ENCODE measurements at regions not wholly inside any gene's neighbourhood (a gene's known extent, or its start where the extent isn't known, plus 50 kb on each side); places are given as distances from the start of the nearest gene placed in this dataset.

DNA sequence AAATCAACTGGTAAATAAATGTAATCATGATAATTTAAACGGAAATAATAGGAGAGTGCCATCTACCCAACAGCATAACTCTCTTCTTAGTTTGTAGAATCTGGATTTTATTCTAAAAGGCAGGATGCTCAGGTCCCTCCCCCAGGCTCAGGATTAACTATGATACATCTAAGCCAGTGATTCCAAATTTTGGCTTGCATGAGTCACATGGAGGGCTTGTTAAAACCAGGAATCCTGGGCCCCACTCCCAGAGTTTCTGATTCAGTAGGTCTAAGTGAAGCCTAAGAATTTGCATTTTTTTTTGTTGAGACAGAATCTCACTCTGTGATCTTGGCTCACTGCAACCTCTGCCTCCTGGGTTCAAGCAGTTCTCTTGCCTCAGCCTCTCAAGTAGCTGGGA, 62.3 kb upstream of the ZFR start:
- Histone ChIP-seq H4K20me1 (ENCODE audit: insufficient read depth) (no peaks in the 10 kb centered on the region), H3K9me2 (ENCODE audit: insufficient read depth) (no peaks in the 10 kb centered on the region), H3K4me1 (ENCODE audit: control insufficient read depth in 1 of 2, insufficient read depth in 2 of 2, low read length in 2 of 2) (no peaks in the 10 kb centered on the region), H3K9me3 (ENCODE audit: control insufficient read depth in 1 of 2, insufficient read depth in 1 of 2, low read depth in 1 of 2, low read length in 2 of 2) (no peaks in the 10 kb centered on the region), H3K36me3 (ENCODE audit: control insufficient read depth in 1 of 2, insufficient read depth in 2 of 2, low read length in 2 of 2) (no peaks in the 10 kb centered on the region), H2AFZ (ENCODE audit: low read depth, low read length, poor library complexity, severe bottlenecking) (no peak overlapping the region), H3K9ac (ENCODE audit: low read length) (no peak overlapping the region), H3K79me2 (ENCODE audit: insufficient read depth, low read length) (no peaks in the 10 kb centered on the region), H3K4me3 (replicated peaks in 1 of 2; ENCODE audit: low read depth in 1 of 2, low read length in 2 of 2) (no peak overlapping the region), H3K27ac (ENCODE audit: low read depth, low read length) (no peak overlapping the region), H3K27me3 (ENCODE audit: insufficient read depth, low read length) (peaks cover 17% of the 10 kb centered on the region), H3K4me2 (ENCODE audit: low read length) (no peak overlapping the region)
- CTCF ChIA-PET: interaction anchor here (1.3 kb wide), 1 partner anchor 83 kb away, joined by 3 read pairs; no protein-coding TSS in a partner anchor
- no TSS peak for BruUV-seq (replicated peaks)
- intact Hi-C loops (cut with micrococcal nuclease): no loop called here
- RAD21 ChIA-PET (ENCODE audit: low non-redundant PET in 1 of 2, low total read pairs in 2 of 2, uncharacterized antibody in 2 of 2, unreplicated experiment in 2 of 2): no interaction called here
- no peak for ATAC-seq
- POLR2A ChIA-PET: no interaction called here
- TF ChIP-seq SIN3A (IDR thresholded peaks at IDR 0.05; ENCODE audit: low read depth) (no peak), FOSL1 (IDR thresholded peaks at IDR 0.05; ENCODE audit: low read depth) (no peak), POLR2AphosphoS5 (IDR thresholded peaks at IDR 0.05; ENCODE audit: low read depth, low read length) (no peak), TCF7L2 (IDR thresholded peaks at IDR 0.05; ENCODE audit: borderline replicate concordance, extremely low read depth, insufficient read depth, insufficient read length) (no peak), CBX3 (IDR thresholded peaks at IDR 0.05; ENCODE audit: low read depth) (no peak), EZH2 (IDR thresholded peaks at IDR 0.05) (no peak), SP1 (IDR thresholded peaks at IDR 0.05; ENCODE audit: low read depth) (no peak), EZH2phosphoT487 (IDR thresholded peaks at IDR 0.05; ENCODE audit: borderline replicate concordance) (no peak)
- no peak for DNase-seq (ENCODE audit: low read depth, low spot score)

- intact Hi-C loops (cut with micrococcal nuclease): no loop called here
- Histone ChIP-seq H3K27ac (ENCODE audit: low read depth, low read length) (no peak overlapping the region), H3K4me3 (replicated peaks in 1 of 2; ENCODE audit: low read depth in 1 of 2, low read length in 2 of 2) (no peak overlapping the region), H3K9me3 (ENCODE audit: control insufficient read depth in 1 of 2, insufficient read depth in 1 of 2, low read depth in 1 of 2, low read length in 2 of 2) (no peaks in the 10 kb centered on the region), H3K9me2 (ENCODE audit: insufficient read depth) (no peaks in the 10 kb centered on the region), H2AFZ (ENCODE audit: low read depth, low read length, poor library complexity, severe bottlenecking) (no peak overlapping the region), H3K36me3 (ENCODE audit: control insufficient read depth in 1 of 2, insufficient read depth in 2 of 2, low read length in 2 of 2) (no peaks in the 10 kb centered on the region), H3K4me1 (ENCODE audit: control insufficient read depth in 1 of 2, insufficient read depth in 2 of 2, low read length in 2 of 2) (no peaks in the 10 kb centered on the region), H3K79me2 (ENCODE audit: insufficient read depth, low read length) (no peaks in the 10 kb centered on the region), H3K4me2 (ENCODE audit: low read length) (no peak overlapping the region), H3K27me3 (ENCODE audit: insufficient read depth, low read length) (peaks cover 23% of the 10 kb centered on the region), H3K9ac (ENCODE audit: low read length) (no peak overlapping the region), H4K20me1 (ENCODE audit: insufficient read depth) (no peaks in the 10 kb centered on the region)
- CTCF ChIA-PET: no interaction called here
- ATAC-seq (no peak), DNase-seq (ENCODE audit: low read depth, low spot score) (no peak)
- RAD21 ChIA-PET (ENCODE audit: low non-redundant PET in 1 of 2, low total read pairs in 2 of 2, uncharacterized antibody in 2 of 2, unreplicated experiment in 2 of 2): no interaction called here
- POLR2A ChIA-PET: no interaction called here
- TF ChIP-seq SP1 (IDR thresholded peaks at IDR 0.05; ENCODE audit: low read depth): no peak
- no peak for TF ChIP-seq EGR1 (IDR thresholded peaks at IDR 0.05; ENCODE audit: low read depth)
- no peak for TF ChIP-seq ZFX (IDR thresholded peaks at IDR 0.05)
- TF ChIP-seq ELF1 (IDR thresholded peaks at IDR 0.05; ENCODE audit: borderline replicate concordance, low read depth): no peak
- TF ChIP-seq, protein P1, sequence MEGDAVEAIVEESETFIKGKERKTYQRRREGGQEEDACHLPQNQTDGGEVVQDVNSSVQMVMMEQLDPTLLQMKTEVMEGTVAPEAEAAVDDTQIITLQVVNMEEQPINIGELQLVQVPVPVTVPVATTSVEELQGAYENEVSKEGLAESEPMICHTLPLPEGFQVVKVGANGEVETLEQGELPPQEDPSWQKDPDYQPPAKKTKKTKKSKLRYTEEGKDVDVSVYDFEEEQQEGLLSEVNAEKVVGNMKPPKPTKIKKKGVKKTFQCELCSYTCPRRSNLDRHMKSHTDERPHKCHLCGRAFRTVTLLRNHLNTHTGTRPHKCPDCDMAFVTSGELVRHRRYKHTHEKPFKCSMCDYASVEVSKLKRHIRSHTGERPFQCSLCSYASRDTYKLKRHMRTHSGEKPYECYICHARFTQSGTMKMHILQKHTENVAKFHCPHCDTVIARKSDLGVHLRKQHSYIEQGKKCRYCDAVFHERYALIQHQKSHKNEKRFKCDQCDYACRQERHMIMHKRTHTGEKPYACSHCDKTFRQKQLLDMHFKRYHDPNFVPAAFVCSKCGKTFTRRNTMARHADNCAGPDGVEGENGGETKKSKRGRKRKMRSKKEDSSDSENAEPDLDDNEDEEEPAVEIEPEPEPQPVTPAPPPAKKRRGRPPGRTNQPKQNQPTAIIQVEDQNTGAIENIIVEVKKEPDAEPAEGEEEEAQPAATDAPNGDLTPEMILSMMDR (IDR thresholded peaks at IDR 0.05 in 2 of 3, conservative IDR thresholded peaks at IDR 0.05 in 1 of 3; ENCODE audit: borderline replicate concordance in 1 of 3, insufficient read depth in 1 of 3, low read depth in 2 of 3, low read length in 2 of 3): no peak
- TF ChIP-seq ZBTB33 (IDR thresholded peaks at IDR 0.05; ENCODE audit: extremely low read depth, insufficient replicate concordance, low read length): no peak
- no peak for TF ChIP-seq FOSL1 (IDR thresholded peaks at IDR 0.05; ENCODE audit: low read depth)
- BruUV-seq (replicated peaks): no TSS peak
Observed at GRCh38 chr5:32506201-32506661, 61.7 kb upstream of the ZFR start.

Measured in HCT116 (cell line).